HT-29 (cell line): ENCODE measurements at regions not wholly inside any gene's neighbourhood (a gene's known extent, or its start where the extent isn't known, plus 50 kb on each side); places are given as distances from the start of the nearest gene placed in this dataset.

Experiments used
- DNase-seq: peaks from one replicate; pipeline ENCODE4 v3.0.0-alpha.2; 2015; ENCODE audit warnings: low spot score

DNA sequence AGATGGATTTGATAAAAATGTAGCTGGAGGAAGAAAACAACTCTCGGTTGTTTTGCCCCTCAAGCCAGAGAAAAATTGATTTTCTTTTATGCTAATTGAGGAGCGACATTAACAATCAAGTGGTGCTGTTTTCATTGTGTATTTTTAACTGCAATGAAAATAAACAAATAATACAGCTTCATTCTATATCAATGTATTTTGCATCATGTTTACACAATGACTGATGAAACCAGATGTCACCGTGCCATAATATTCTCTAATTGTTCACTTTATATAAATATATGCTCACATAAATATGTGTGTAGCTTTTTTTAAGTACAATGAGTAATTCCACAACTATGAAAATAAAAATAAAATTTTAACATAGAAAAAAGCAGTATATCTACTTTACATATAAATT lies 139.0 kb upstream of the PRDM9 start:
- DNase-seq: no peak

DNA sequence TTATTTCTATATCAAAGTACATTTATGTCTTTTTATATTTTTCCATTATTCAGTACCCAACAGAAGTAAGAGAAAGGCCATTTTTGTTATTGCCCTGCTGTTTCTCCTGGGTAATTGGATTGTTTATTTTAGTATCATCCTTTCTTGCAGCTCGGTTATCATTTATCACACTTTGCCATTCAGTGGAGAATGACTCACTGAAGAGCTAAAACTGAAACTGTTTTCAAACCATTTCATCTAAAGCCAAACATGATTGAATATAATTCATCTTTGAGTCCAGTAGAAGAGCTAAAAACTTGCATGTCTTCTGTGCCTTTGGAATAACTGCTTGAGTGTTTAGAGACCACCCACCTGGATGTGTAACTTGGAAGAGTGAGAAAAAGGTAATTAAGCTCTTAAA lies 139.5 kb upstream of the PRDM9 start:
- no peak for DNase-seq

DNA sequence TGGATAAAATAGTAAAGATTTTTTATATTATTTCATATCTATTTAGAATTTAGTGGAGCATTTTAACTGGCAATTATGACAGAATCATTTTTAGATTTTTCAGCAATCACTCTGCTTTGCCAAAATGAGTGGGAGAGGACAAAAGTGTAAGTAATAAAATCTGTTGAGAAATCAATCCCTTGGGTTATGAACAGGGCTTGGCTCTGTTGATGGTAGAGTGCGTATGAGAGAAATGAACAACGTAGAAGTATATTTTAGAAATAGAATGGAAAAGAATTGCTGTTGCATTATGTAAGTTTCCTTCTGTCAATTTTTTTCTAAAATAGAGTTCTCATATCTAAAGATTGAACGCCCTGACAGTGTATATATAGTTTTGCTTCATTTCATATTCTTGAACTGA lies 154.1 kb upstream of the PRDM9 start:
- DNase-seq: no peak

DNA sequence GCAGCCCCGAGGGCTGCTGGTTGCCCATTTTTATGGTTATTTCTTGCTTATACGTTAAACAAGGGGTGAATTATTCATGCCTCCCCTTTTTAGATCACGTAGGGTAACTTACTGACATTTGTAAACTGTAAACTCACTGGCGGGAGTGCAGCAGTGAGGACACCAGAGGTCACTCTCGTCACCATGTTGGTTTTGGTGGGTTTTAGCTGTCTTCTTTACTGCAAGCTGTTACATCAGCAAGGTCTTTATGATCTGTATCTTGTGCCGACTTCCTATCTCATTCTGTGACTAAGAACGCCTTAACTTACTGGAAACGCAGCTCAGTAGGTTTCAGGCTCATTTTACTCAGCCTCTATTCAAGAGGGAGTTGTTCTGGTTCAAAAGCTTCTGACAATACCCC lies 155.0 kb upstream of the PRDM9 start:
- peak; percentile 67 for DNase-seq

DNA sequence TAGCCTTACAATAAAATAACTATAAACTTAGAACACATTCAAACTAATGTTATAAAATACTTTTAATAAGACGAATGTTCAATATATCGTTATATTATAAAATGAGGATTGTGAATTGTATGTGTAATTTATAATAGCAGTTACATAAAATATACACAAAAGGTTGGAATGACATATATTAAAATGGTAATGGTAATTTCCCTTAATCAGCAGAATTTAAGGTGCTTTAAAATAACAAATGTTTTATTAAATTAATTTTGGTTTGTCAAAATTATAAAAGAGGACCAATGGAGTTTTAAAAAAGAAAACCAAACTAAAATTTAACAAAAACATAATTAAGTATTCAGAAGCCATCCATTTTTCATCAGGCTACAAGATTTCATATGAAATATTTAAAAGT lies 164.3 kb upstream of the PRDM9 start:
- DNase-seq: no peak

DNA sequence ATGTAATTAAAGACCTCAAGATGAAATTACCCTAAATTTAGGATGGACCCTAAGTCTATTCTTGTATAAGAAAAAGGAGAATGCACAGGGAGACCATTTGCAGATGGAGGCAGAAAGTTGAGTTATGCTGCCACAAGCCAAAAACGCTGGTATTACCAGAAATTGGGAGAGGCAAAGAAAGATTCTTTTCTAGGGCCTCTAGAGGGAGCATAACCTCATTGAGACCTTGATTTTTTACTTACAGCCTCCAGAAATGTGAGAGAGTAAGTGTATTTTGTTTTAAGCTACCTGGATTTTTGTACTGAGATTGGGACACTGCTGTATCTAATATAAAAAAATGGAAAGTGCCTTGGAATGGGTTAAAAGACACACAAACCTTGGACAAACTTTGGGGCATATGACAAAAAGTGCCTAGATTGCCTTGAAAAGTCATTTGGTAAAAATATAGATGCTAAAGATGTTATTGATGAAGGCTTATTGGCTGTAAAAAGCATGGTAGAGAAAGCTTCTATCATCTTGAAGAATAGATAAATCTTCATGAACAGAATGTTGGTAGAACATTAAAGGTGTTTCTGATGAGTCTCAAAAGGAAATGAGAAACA lies 174.7 kb upstream of the PRDM9 start:
- peak; percentile 55 for DNase-seq

DNA sequence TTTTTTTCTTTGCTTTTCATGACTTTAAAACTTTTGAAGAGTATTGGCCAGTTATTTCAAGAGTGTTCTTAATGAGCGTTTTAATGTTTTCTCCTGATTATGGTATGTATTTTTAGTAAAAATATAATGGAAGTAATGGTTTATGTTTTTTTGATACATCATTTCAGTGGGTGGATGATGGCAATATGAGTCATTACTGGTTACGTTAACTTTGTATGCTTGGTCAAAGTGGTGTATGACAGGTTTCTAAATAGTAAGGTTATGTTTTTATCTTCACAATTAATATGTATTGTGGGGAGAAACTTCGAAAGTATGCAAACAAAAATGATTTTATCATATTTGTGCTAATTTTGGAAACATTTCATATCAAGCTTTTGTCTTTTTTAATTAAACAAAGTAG lies 176.7 kb upstream of the PRDM9 start:
- DNase-seq: no peak

DNA sequence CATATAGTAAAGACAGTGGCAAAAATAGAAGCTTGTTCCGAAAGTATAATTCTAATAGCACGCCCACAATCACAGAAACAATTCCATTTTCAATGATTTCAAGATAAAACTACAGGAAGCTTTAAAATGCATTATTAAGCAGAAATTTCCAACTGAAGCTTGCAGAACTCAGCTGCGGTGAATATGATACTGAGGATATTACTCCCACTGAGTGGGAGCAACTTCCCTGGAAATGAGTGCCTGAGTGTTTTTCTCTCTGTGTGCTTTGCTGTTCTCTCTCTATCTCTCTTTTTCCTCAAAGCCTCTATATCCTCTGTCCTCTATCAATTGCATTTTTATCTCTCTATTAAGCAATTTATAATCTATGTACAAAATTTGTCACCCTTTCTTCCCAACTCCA lies 187.5 kb upstream of the PRDM9 start:
- DNase-seq: no peak

DNA sequence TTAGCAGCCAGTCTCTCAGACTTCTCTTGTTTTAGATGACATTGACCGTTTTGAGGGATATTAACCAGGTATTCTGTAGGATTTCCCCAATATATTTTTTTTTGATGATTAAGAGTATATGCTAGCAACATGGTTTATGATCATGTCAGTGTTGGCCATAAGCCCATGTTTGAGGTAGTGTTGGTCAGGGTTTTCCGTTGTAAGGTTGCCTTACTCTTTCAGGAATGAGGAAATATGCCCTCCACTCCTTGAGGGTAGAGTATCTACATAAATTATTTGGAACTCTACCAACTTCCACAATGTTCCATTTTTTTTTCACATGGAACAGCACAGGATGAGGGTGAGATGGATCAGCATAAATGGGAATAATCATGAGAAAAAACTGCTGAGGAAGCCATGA lies 188.4 kb upstream of the PRDM9 start:
- peak; percentile 27 for DNase-seq

DNA sequence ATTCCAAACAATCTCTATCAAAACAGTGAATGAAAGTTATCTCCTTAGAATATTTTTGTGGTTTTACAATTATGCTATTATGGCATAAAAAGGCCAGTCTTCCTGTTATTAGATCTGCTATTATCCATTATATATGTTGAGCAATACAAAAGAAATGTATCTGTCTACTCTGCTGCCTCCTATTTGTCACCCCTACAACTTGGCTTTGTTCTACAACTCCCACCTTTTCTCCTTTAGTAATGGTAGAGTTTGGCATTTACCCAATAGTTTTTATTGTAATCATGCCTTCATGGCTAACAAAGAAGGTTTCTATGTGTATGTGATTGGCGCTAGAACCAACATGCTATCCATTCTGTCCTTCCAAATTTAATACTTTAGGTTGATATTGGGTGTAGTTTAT lies 189.2 kb upstream of the PRDM9 start:
- DNase-seq: no peak

DNA sequence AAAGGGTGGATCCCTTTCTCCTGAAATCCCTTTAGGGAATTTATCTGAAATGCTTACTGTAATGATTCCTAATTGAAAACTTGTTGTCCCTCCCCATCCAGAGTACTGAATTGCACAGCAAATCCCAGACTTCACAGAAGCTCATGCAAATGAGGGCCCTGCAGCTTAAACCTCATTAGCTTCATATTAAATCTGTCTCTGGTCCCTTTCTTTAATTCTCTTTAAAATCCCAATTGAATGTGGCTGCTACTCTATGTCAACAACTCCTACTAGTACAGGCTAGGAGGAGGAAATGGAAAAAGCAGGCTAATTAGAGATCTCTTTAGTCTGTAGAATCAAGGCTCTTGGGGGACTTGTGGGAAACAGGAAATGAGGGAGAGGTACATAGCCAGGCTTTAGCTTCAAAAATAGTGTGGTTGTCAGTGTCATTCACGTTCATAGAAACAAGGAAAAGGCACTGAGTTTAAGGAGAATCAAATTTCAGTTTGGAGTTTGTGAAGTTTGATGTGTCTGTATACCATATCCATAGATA lies 191.3 kb upstream of the PRDM9 start:
- DNase-seq: no peak

DNA sequence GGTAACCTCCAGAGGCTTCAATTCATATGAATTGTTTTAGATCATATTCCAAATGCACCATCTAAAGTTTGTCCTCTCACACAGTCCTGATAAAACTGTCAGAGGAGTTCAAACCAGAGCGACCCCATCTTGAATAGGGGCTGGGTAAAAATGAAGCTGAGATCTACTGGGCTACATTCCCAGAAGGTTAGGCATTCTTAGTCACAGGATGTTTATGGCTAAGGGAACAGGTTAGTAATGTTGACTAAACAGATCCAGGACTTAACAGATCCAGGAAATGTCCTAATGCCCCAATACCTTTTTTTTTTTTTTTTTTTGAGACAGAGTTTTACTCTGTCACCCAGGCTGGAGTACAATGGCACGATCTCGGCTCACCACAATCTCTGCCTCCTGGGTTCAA lies 192.6 kb upstream of the PRDM9 start:
- no peak for DNase-seq

DNA sequence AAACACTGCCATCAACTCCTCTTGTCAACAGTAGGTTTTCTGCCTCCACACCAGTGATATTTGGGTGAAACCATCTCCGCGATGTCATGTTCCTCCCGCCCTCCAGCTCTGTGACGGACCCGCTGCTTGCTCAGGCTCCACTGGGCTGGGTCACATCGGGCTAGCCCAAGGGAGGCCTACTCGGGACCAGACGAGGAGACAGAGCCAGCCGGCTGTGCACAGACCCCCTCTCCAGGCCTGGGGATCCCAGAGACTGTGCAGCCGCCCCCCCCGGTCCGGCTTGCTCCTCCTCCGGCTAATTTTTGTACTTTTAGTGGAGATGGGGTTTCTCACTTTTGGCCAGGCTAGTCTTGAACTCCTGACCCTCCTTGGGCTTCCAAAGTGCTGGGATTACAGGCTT lies 202.4 kb upstream of the PRDM9 start:
- no peak for DNase-seq

DNA sequence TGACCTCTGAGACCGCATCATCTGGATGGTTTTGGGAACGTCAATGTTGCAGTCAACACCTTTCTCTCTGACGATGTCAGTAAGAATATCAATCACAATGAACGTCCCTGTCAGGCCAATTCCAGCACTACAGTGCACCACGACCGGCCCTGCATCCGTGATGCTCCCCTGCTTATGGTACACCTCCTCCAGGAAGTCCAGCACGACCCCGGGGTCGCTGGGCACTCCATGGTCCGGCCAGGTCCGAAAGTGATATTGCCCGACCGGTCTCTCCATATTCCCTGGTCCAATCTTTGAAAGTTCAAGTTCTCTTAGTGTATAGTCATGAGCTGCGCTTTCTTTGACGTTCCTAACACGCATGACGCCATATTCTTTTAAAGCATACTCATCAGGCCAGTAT lies 203.6 kb upstream of the PRDM9 start:
- DNase-seq: no peak

DNA sequence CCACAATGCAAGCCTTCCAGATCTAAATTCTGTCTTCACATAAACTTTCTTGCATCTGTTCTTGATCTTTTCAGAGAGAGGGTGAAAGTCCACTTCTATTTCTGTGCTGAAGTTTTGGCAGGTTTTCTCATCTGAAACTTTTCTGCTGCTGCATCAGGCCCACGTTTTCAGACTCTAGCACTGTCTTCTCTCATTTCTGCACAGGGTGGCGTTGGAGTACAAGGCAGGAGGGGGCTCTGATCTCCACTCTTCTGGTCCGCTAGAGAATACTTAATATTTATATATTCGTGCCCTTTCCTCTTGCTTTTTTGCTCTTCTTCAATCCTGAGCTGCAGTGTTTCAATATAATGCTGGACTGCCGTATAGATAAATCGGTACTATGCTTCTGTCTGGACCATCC lies 204.0 kb upstream of the PRDM9 start:
- no peak for DNase-seq

DNA sequence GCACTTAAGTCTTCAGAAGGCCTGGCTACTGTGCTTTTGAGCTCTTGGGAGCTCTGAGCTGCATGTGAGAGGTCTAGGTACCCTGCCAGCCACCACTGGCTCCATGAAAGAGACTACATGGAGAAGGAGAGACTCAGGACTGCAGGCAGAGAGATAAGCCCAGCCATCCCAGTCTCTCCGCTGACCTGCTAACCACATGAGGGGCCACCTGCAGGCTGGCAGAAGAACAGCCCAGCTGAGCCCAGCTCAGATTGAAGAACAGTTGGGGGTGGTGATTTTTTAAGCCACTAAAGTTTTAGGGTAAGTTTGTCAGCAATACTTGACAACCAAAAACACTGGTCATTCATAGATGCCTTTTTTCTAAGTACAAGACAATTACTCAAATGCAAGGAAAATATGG lies 205.0 kb upstream of the PRDM9 start:
- DNase-seq: no peak

DNA sequence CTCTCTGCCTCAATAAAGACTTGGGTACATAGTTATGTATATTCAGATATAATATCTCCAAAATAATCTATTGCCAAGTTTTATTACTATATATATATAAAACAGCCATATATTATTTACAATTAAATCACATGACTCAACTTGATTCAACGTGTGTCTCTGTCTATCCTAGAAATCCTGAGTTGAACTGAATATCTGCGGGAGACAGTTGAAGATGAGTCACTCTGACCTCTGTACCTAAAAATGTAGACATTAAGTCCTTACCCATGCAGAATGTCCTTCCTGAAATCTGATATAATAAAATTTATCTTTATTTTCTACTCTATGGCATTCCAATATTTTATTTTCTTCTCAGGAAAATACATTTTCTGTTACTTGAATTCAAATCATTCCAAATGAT lies 218.2 kb upstream of the PRDM9 start:
- no peak for DNase-seq

DNA sequence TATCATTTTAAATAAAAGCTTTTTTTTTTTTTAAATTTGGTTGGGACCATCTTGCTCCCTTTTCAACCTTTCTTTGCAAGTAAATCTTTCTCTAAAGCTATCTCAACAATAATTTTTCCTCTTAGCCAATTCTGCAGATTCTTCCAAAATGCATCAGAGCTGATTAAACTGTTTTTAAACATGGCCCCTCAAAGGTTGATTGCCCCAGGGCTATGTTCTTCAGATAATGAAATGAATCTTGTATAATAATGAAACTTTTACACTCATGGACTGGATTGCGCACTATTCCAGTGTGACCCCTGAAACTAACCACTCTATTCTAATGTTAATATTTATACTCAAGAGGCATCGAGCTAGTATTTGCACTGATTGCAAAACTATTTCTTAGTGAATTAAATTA lies 222.8 kb upstream of the PRDM9 start:
- DNase-seq: no peak

DNA sequence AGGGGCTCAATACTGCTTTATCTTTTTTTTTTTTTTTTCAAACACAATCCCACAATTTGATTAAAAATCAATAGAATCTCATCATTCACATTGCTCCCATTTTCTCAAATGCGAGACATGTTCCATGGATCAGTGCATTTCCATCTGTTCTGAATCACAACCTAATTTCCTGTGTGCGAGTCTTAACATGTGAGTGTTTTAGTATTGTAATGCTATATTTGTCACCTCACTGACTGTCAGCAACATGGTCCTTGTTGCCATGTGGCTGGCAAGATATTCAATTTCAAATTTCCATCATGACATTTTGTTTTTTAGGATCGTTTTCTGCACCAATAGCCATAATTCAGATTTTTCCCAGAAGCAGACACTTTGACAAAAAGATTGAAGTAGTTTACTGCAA lies 233.2 kb upstream of the PRDM9 start:
- DNase-seq: no peak

DNA sequence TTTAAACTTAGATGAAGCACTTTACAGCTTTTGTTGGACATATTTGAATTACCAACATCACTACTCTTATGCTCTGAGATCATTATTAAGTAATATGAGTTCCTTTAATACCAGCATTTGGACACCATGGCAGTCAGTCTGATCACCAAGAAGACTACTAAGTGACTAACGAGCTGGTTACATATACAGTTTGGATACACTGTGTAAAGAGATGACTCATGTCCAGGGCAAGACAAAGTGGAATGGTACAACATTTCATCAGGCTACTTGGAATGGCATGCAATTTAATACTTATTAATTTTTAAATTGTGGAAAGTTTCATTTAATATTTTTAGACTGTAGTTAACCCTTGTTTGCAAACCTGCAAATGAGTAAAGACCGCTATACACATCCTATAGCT lies 237.4 kb upstream of the PRDM9 start:
- DNase-seq: no peak

DNA sequence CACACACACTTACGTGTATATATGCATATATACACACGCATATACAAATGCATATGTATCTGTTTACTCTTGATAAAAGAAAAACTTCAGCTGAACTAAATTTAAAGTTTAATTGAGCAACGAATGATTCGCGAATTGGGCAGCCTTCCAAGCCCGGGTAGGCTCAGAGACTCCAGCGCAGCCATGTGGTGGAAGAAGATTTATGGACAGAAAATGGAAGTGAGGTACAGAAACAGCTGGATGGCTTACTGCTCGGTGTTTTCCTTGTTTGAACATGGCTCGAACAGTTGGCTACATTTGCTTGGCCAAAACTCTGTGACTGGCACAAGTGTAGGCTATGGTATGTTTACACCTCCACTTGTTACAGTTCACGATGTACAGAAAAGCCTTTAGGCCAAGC lies 239.3 kb upstream of the PRDM9 start:
- DNase-seq: no peak

DNA sequence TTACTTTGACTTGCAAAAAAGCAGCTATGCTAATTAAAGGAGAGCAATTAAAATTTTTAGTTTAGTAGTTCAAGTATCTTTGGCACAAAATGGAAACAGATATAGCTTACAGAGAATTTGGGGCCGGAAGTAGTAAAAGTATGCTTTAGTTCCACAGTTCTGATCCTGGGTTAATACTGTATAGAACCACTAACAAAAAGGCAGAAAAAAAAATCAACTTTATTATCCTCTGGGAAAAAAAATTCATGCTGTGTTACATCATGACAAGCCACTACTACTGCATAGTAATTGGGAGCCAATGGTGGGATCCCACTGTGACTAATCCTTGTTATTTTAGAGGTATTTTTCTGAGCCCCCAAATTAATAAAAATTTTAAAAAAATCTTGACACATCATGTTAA lies 246.8 kb upstream of the PRDM9 start:
- DNase-seq: no peak

DNA sequence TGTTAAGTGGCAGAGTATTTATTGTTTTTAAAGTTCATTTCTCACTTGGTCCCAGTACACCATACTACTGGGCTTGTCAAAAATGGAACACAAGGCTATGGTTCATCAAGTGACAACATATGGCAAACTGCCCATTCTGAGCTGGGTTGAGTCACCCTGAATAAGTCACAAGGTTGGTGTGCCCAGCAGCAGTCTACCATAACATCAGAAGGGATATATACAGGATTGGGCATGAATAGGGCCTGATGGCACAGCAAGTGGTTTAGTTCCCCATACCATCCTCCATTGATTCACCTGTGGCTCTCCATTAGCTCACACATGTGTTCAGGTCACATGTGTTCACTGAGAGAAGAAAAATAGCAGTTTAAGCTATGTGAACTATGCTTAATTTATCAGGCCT lies 249.8 kb upstream of the PRDM9 start:
- peak; percentile 9 for DNase-seq

DNA sequence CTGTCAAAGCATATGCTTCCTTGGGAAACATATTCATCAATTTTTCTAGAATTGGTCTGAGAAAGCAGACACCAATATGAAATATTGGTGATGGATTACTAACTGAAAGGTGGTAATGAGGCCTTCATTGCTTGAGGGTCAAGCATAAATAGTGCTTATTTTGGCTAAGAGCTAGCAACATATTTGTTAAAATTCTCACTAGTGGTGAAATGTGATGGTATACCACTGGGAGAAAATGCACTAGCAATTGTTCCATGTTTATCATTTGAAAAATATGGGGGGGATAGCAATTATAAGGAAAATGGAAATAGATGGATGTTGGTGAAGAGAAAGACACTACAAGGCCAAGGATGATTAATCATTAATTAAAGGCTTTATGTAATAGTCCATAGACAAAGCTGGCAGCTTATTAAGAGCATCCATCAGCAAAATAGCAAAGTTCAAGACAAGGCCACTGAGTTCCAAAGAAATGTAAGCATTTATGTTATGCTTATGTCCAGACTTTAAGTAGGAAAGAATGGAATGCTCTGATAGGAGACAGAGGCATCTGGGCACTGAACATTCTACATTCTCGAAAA lies 253.7 kb upstream of the PRDM9 start:
- DNase-seq: no peak
